ENCODE measurements at regions not wholly inside any gene's neighbourhood (a gene's known extent, or its start where the extent isn't known, plus 50 kb on each side); places are given as distances from the start of the nearest gene placed in this dataset.

DNA sequence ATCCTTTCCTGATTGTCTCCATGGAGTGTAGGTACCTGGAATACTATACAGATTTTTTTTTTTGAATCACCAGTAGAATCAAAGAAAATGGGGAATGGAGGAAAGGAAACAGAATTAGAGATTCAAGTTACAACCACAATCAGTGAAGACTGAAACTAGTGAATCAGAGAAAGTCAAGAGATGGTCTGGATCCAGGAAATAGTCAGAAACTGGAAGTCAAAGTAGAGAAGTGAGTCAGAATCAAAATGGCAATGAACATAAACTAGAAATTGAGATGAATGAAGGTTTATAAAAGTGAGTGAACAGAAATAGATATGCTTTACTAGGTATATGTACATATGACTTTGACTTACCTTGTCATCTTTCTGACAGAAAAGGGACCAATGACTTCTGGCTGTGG lies 579.0 kb downstream of the PLCL1 start:
- Histone ChIP-seq H3K27ac (no peak overlapping the region), H3K36me3 (replicated peaks in 1 of 2) (no peaks in the 10 kb centered on the region), H3K9me3 (replicated peaks in 1 of 3) (no peaks in the 10 kb centered on the region), H3K27me3 (no peaks in the 10 kb centered on the region), H3K4me3 (no peak overlapping the region), H3K4me1 (replicated peaks in 1 of 2) (no peaks in the 10 kb centered on the region)
- intact Hi-C loops (cut with DNase I), result no loop called here
- TF ChIP-seq, protein P1, sequence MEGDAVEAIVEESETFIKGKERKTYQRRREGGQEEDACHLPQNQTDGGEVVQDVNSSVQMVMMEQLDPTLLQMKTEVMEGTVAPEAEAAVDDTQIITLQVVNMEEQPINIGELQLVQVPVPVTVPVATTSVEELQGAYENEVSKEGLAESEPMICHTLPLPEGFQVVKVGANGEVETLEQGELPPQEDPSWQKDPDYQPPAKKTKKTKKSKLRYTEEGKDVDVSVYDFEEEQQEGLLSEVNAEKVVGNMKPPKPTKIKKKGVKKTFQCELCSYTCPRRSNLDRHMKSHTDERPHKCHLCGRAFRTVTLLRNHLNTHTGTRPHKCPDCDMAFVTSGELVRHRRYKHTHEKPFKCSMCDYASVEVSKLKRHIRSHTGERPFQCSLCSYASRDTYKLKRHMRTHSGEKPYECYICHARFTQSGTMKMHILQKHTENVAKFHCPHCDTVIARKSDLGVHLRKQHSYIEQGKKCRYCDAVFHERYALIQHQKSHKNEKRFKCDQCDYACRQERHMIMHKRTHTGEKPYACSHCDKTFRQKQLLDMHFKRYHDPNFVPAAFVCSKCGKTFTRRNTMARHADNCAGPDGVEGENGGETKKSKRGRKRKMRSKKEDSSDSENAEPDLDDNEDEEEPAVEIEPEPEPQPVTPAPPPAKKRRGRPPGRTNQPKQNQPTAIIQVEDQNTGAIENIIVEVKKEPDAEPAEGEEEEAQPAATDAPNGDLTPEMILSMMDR (IDR thresholded peaks at IDR 0.05), result no peak
- no peak for TF ChIP-seq POLR2A (IDR thresholded peaks at IDR 0.05)
- no peak for DNase-seq

DNA sequence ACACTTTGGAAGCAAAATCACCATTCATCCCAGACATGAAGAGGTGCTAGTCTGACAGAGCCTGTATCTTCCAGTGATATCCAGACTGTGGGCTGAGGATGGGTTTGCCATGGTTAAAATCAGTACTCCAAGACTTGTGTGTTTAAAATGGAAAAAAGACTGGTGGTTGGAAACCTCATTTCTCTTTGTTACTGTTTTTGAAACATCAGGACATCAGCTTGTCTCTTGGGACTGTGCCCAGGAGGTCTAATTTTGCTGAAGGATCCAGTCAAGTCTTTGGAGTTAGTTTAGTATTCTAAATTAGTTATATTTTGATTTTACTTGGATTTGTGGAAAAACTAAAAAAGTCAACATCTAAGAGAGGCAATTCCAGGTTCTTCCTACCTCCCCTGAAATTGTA lies 578.4 kb downstream of the PLCL1 start:
- Histone ChIP-seq H3K27me3 (no peaks in the 10 kb centered on the region), H3K4me3 (no peak overlapping the region), H3K27ac (no peak overlapping the region), H3K4me1 (replicated peaks in 1 of 2) (no peaks in the 10 kb centered on the region), H3K9me3 (replicated peaks in 1 of 3) (no peaks in the 10 kb centered on the region), H3K36me3 (replicated peaks in 1 of 2) (no peaks in the 10 kb centered on the region)
- intact Hi-C loops (cut with DNase I), result no loop called here
- no peak for DNase-seq
- TF ChIP-seq, protein P1 (IDR thresholded peaks at IDR 0.05), result no peak
- TF ChIP-seq POLR2A (IDR thresholded peaks at IDR 0.05), result no peak

DNA sequence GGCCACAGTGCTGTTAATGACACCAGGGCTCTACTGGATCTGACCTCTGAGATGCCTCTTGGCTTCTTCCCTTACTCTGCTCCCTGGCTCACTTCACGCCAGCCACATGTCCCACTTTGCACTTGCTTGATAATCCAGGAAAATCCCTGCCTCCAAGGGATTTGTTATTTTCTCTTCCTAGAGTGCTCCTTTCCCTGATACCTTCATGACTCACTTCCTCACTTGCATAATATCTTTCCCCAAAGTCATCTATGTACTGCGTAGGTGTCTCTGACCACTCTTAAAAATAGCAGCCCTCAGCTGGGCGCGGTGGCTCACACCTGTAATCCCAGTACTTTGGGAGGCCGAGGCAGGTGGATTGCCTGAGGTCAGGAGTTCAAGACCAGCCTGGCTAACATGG lies 572.3 kb downstream of the PLCL1 start:
- H3K4me3 ChIP-seq, result no peak overlapping the region
- H3K9me3 ChIP-seq (replicated peaks in 1 of 3), result no peaks in the 10 kb centered on the region
- no peak for TF ChIP-seq POLR2A (IDR thresholded peaks at IDR 0.05)
- TF ChIP-seq, protein P1 (IDR thresholded peaks at IDR 0.05), result no peak
- no peaks in the 10 kb centered on the region for H3K27me3 ChIP-seq
- intact Hi-C loops (cut with DNase I), result no loop called here
- no peaks in the 10 kb centered on the region for H3K36me3 ChIP-seq (replicated peaks in 1 of 2)
- 72 to 87% (median 76%) methylated on average over 5 of the region's 5 CpGs for WGBS, 4 donors
- H3K27ac ChIP-seq, result no peak overlapping the region
- DNase-seq, result no peak
- no peaks in the 10 kb centered on the region for H3K4me1 ChIP-seq (replicated peaks in 1 of 2)

DNA sequence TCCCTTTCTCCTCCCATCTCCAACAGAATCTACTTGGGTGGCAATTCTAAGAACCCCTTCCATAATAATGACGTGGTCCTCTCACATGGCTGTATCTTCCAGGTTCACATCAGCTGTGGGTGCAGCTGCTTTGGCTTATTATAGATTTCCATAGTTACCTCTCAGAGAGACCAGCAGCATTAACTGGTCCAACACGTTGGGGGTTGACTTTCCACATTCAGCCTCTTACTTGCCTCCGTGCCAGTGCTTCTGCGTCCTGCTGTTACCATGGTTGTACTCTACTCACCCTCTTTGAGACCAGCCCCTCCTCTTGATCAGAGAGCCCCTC lies 570.7 kb downstream of the PLCL1 start:
- Histone ChIP-seq H3K27me3 (no peaks in the 10 kb centered on the region), H3K27ac (no peak overlapping the region), H3K4me3 (no peak overlapping the region), H3K9me3 (replicated peaks in 1 of 3) (no peaks in the 10 kb centered on the region), H3K36me3 (replicated peaks in 1 of 2) (no peaks in the 10 kb centered on the region), H3K4me1 (replicated peaks in 1 of 2) (no peaks in the 10 kb centered on the region)
- no peak for DNase-seq
- TF ChIP-seq, protein P1 (IDR thresholded peaks at IDR 0.05), result no peak
- no peak for TF ChIP-seq POLR2A (IDR thresholded peaks at IDR 0.05)
- 58 to 78% (median 72%) methylated on average over 4 of the region's 4 CpGs for WGBS, 4 donors
- intact Hi-C loops (cut with DNase I), result no loop called here
